RWPE1 (cell line): ENCODE measurements at regions not wholly inside any gene's neighbourhood (a gene's known extent, or its start where the extent isn't known, plus 50 kb on each side); places are given as distances from the start of the nearest gene placed in this dataset.

Experiments
- CTCF ChIA-PET: fragments of 350-600 bp; sonication (Branson Sonifier 250); formaldehyde crosslinking; extraction: SDS; loops from one replicate; lab custom pipeline; 2021; lab: Yijun Ruan, JAX
- POLR2A ChIA-PET: fragments of 400-600 bp; formaldehyde crosslinking; extraction: SDS; loops from one replicate; lab custom pipeline; 2020; ENCODE audit warnings: antibody characterized with exemption; ENCODE audit not compliant: low non-redundant PET; lab: Yijun Ruan, JAX
- DNase-seq: peaks from one replicate; pipeline ENCODE4 v3.0.0; 2012; ENCODE audit warnings: low spot score
- H3K27ac ChIP-seq: fragments of 450-650 bp; 2 replicates; pipeline ENCODE4 v1.5.1; 2017
- CTCF ChIP-seq: fragments of 450-650 bp; conservative IDR thresholded peaks from 2 replicates; pipeline ENCODE4 v1.5.1; 2017; ENCODE audit warnings: low read depth, mild to moderate bottlenecking

- ChIA-PET CTCF (no interaction called here), POLR2A (no interaction called here)
- no peak for TF ChIP-seq CTCF
- H3K27ac ChIP-seq: no peak overlapping the region
- no peak for DNase-seq
These were observed 236.3 kb downstream of the HAO1 start for GRCh38 chr20:7703996-7704395.

GRCh38 chr20:7708112-7708511, 232.1 kb downstream of the HAO1 start:
- POLR2A ChIA-PET: no interaction called here

GRCh38 chr20:7708782-7709181, 231.5 kb downstream of the HAO1 start:
- no peak overlapping the region for H3K27ac ChIP-seq
- DNase-seq: no peak
- ChIA-PET POLR2A (no interaction called here), CTCF (no interaction called here)
- no peak for TF ChIP-seq CTCF

More at GRCh38 chr20:7708112-7708511, 232.1 kb downstream of the HAO1 start:
- TF ChIP-seq CTCF: no peak
- no peak for DNase-seq
- H3K27ac ChIP-seq: no peak overlapping the region
- CTCF ChIA-PET: no interaction called here

- DNase-seq: no peak
- ChIA-PET POLR2A (no interaction called here), CTCF (no interaction called here)
- no peak overlapping the region for H3K27ac ChIP-seq
- no peak for TF ChIP-seq CTCF
These were observed 229.8 kb downstream of the HAO1 start for GRCh38 chr20:7710440-7710839.

GRCh38 chr20:7712661-7713060, 227.6 kb downstream of the HAO1 start:
- no peak for DNase-seq
- no peak for TF ChIP-seq CTCF
- CTCF ChIA-PET: no interaction called here
- H3K27ac ChIP-seq: no peak overlapping the region
- POLR2A ChIA-PET: no interaction called here

GRCh38 chr20:7714549-7714948, 225.7 kb downstream of the HAO1 start:
- POLR2A ChIA-PET: no interaction called here
- no peak for TF ChIP-seq CTCF
- H3K27ac ChIP-seq: no peak overlapping the region
- DNase-seq: no peak
- CTCF ChIA-PET: no interaction called here
